Spleen (tissue), 11 donors: ENCODE measurements at regions not wholly inside any gene's neighbourhood (a gene's known extent, or its start where the extent isn't known, plus 50 kb on each side); places are given as distances from the start of the nearest gene placed in this dataset.
A peak's percentile ranks its signal among the peaks of the same experiment; 100 is the strongest.
"Not testable (repeated sequence)": the region's sequence is repeated elsewhere in the genome, so short reads cannot be mapped to it uniquely, and the experiment has no call there.

Experiments
- DNase-seq: peaks from one replicate; pipeline ENCODE4 v3.0.0-alpha.2; 2020
- H3K27ac ChIP-seq, 8 donors: fragments of 200-600 bp; sonication (generic) in 7 of 8; 1 replicate in 4 of 8; 2 replicates in 4 of 8; pipeline versions ENCODE4 v1.5.0 to v1.8.0; 2016 to 2021; ENCODE audit warnings: inconsistent platforms in 4 of 8, mild to moderate bottlenecking in 4 of 8, moderate library complexity in 1 of 8
- H3K27me3 ChIP-seq, 7 donors: fragments of 200-600 bp; sonication (generic) in 6 of 7; replicated peaks in 1 of 7; 1 replicate in 4 of 7; 2 replicates in 3 of 7; pipeline versions ENCODE4 v1.5.0 to v1.8.0; 2016 to 2021; ENCODE audit warnings: inconsistent platforms in 3 of 7, mild to moderate bottlenecking in 1 of 7
- H3K36me3 ChIP-seq, 6 donors: fragments of 200-600 bp; sonication (generic) in 5 of 6; 1 replicate in 4 of 6; 2 replicates in 2 of 6; pipeline versions ENCODE4 v1.5.0 to v1.8.0; 2016 to 2021; ENCODE audit warnings: inconsistent platforms in 2 of 6
- H3K4me1 ChIP-seq, 6 donors: fragments of 200-600 bp; sonication (generic) in 5 of 6; 1 replicate in 3 of 6; 2 replicates in 3 of 6; pipeline versions ENCODE4 v1.5.0 to v1.8.0; 2016 to 2021; ENCODE audit warnings: inconsistent platforms in 3 of 6
- H3K4me3 ChIP-seq, 8 donors: fragments of 200-600 bp; sonication (generic) in 7 of 8; 1 replicate in 4 of 8; 2 replicates in 4 of 8; pipeline versions ENCODE4 v1.5.0 to v1.8.0; 2016 to 2021; ENCODE audit warnings: inconsistent platforms in 4 of 8, mild to moderate bottlenecking in 4 of 8, moderate library complexity in 2 of 8
- H3K9me3 ChIP-seq, 8 donors: fragments of 200-600 bp; sonication (generic) in 7 of 8; 1 replicate in 4 of 8; 2 replicates in 4 of 8; pipeline versions ENCODE4 v1.5.0 to v1.8.0; 2016 to 2021; ENCODE audit warnings: inconsistent platforms in 4 of 8
- POLR2A ChIP-seq, 3 donors: fragments of 450-650 bp; IDR thresholded peaks; one replicate each; pipeline ENCODE4 v1.5.1; 2017; ENCODE audit warnings: antibody characterized with exemption in 3 of 3, mild to moderate bottlenecking in 1 of 3
- POLR2AphosphoS5 ChIP-seq, 3 donors: sonication (generic); formaldehyde crosslinking; IDR thresholded peaks; one replicate each; pipeline ENCODE4 v1.5.1; 2017; ENCODE audit warnings: antibody characterized with exemption in 3 of 3
- WGBS, 5 donors: extraction: QIAGEN DNeasy Blood & Tissue Kit in 3 of 5; methylation state at CpG; one replicate each; pipeline versions ENCODE4 v1.1.5 to v1.1.7; 2013 to 2018; 5-methylcytosine and 5-hydroxymethylcytosine counted together
- intact Hi-C: fragments of 100-400 bp; cut with DNase I; formaldehyde crosslinking; loops from one replicate; pipeline ENCODE4 v1.15.0; 2023; ENCODE audit warnings: low total_unique reads
- TF ChIP-seq, protein P1 (sequence below), 11 experiments: fragments of 200-600 bp in 7 of 11; fragments of 450-650 bp in 4 of 11; sonication (generic) in 4 of 11; IDR thresholded peaks in 8 of 11; conservative IDR thresholded peaks in 3 of 11; 1 replicate in 7 of 11; 2 replicates in 4 of 11; pipeline versions ENCODE4 v1.4.0 to v1.8.0; 2016 to 2021; ENCODE audit warnings: antibody characterized with exemption in 11 of 11, inconsistent platforms in 4 of 11, mild to moderate bottlenecking in 1 of 11
- donor health status: healthy with polysubstance abuse.
- donor health status: DM: no; HTN: no; CAD: no; lungs with moderate emphysema.
- donor health status: DM: no; HTN: no; CAD: no.
- donor health status: Bipolar disorder and iron deficiency.
- donor health status: healthy.
- donor health status: DM: no; HTN: no; CAD: no.
- donor health status: DM: yes; HTN: yes; CAD: no.

GRCh38 chr5:96198356-96199058 lies 234.5 kb downstream of the PCSK1 start:
- Histone ChIP-seq H3K4me3 (no peak overlapping the region), H3K27ac (peak overlapping the region in 3 of 8 donors; percentile 59 to 67 (median 65)), H3K9me3 (no peaks in the 10 kb centered on the region), H3K4me1 (peaks cover 0 to 4% (median 0%) of the 10 kb centered on the region in 6 donors), H3K36me3 (no peaks in the 10 kb centered on the region), H3K27me3 (no peaks in the 10 kb centered on the region)
- intact Hi-C loops: no loop called here
- no peak for DNase-seq
- 71 to 77% (median 76%) methylated on average over 3 of the region's 3 CpGs for WGBS, 5 donors
- no peak for TF ChIP-seq POLR2AphosphoS5 (IDR thresholded peaks at IDR 0.05)
- TF ChIP-seq POLR2A (IDR thresholded peaks at IDR 0.05): no peak
- TF ChIP-seq, protein P1, sequence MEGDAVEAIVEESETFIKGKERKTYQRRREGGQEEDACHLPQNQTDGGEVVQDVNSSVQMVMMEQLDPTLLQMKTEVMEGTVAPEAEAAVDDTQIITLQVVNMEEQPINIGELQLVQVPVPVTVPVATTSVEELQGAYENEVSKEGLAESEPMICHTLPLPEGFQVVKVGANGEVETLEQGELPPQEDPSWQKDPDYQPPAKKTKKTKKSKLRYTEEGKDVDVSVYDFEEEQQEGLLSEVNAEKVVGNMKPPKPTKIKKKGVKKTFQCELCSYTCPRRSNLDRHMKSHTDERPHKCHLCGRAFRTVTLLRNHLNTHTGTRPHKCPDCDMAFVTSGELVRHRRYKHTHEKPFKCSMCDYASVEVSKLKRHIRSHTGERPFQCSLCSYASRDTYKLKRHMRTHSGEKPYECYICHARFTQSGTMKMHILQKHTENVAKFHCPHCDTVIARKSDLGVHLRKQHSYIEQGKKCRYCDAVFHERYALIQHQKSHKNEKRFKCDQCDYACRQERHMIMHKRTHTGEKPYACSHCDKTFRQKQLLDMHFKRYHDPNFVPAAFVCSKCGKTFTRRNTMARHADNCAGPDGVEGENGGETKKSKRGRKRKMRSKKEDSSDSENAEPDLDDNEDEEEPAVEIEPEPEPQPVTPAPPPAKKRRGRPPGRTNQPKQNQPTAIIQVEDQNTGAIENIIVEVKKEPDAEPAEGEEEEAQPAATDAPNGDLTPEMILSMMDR (IDR thresholded peaks at IDR 0.05 in 8 of 11, conservative IDR thresholded peaks at IDR 0.05 in 3 of 11): no peak

GRCh38 chr5:96197767-96198166 lies 235.3 kb downstream of the PCSK1 start:
- H3K9me3 ChIP-seq, H3K36me3 ChIP-seq, DNase-seq, intact Hi-C loops, H3K4me1 ChIP-seq, H3K4me3 ChIP-seq, H3K27me3 ChIP-seq: not testable (repeated sequence)
- H3K27ac ChIP-seq: peak overlapping the region in 5 of 8 donors; percentile 42 to 67 (median 59)
- WGBS, 5 donors: 90 to 97% (median 90%) methylated on average over 3 of the region's 3 CpGs

- TF ChIP-seq POLR2A (IDR thresholded peaks at IDR 0.05) (no peak), POLR2AphosphoS5 (IDR thresholded peaks at IDR 0.05) (no peak)
- TF ChIP-seq, protein P1 (IDR thresholded peaks at IDR 0.05 in 8 of 11, conservative IDR thresholded peaks at IDR 0.05 in 3 of 11): no peak
- 56 to 74% (median 74%) methylated on average over 2 of the region's 2 CpGs for WGBS, 5 donors
- H3K27ac ChIP-seq: peak overlapping the region in 5 of 8 donors; percentile 42 to 67 (median 59)
- H3K36me3 ChIP-seq: no peaks in the 10 kb centered on the region
- no peak for DNase-seq
- intact Hi-C loops: no loop called here
- H3K4me1 ChIP-seq: peaks cover 0 to 4% (median 0%) of the 10 kb centered on the region in 6 donors
- H3K27me3 ChIP-seq: no peaks in the 10 kb centered on the region
- H3K9me3 ChIP-seq: no peaks in the 10 kb centered on the region
- no peak overlapping the region for H3K4me3 ChIP-seq
These were observed 235.7 kb upstream of the ELL2 start for GRCh38 chr5:96197347-96197746.

GRCh38 chr5:96196890-96197289 lies 235.2 kb upstream of the ELL2 start:
- Histone ChIP-seq H3K27ac (peak overlapping the region in 5 of 8 donors; percentile 42 to 67 (median 59)), H3K9me3 (no peaks in the 10 kb centered on the region), H3K4me1 (peaks cover 0 to 4% (median 0%) of the 10 kb centered on the region in 6 donors), H3K36me3 (no peaks in the 10 kb centered on the region), H3K4me3 (no peak overlapping the region), H3K27me3 (no peaks in the 10 kb centered on the region)
- WGBS, 5 donors: 53 to 71% (median 56%) methylated on average over 1 of the region's 1 CpG
- DNase-seq: no peak
- intact Hi-C loops: no loop called here
- TF ChIP-seq, protein P1 (IDR thresholded peaks at IDR 0.05 in 8 of 11, conservative IDR thresholded peaks at IDR 0.05 in 3 of 11): no peak
- peak in 1 of 3 donors; percentile 28 for TF ChIP-seq POLR2AphosphoS5 (IDR thresholded peaks at IDR 0.05)
